Activated CD4-positive, CD25-positive, alpha-beta regulatory T cell (primary cell): ENCODE measurements at regions not wholly inside any gene's neighbourhood (a gene's known extent, or its start where the extent isn't known, plus 50 kb on each side); places are given as distances from the start of the nearest gene placed in this dataset.
"Not testable (repeated sequence)": the region's sequence is repeated elsewhere in the genome, so short reads cannot be mapped to it uniquely, and the experiment has no call there.

Experiments used
- DNase-seq, 4 experiments: peaks; one replicate each; lab custom pipeline; 2025; lab: John Stamatoyannopoulos, UW

GRCh38 chr7:121620206-121620605, 224.1 kb upstream of the FAM3C start:
- DNase-seq = no peak

GRCh38 chr7:121618182-121618581, 222.1 kb upstream of the FAM3C start:
- no peak for DNase-seq

GRCh38 chr7:121610243-121610642, 214.1 kb upstream of the FAM3C start:
- DNase-seq = no peak

GRCh38 chr7:121609208-121609607, 213.1 kb upstream of the FAM3C start:
- no peak for DNase-seq

GRCh38 chr7:121608785-121609184, 212.7 kb upstream of the FAM3C start:
- DNase-seq = no peak

GRCh38 chr7:121608183-121608582, 212.1 kb upstream of the FAM3C start:
- DNase-seq = not testable (repeated sequence)

- no peak for DNase-seq
These were observed 209.2 kb upstream of the FAM3C start for GRCh38 chr7:121605317-121605680.

GRCh38 chr7:121604627-121605316, 208.7 kb upstream of the FAM3C start:
- DNase-seq = no peak

- no peak for DNase-seq
These were observed 207.8 kb upstream of the FAM3C start for GRCh38 chr7:121603886-121604285.

GRCh38 chr7:121599887-121600286, 203.8 kb upstream of the FAM3C start:
- DNase-seq = no peak

- DNase-seq = no peak
These were observed 199.9 kb upstream of the FAM3C start for GRCh38 chr7:121595758-121596696.

GRCh38 chr7:121591926-121592325, 195.8 kb upstream of the FAM3C start:
- DNase-seq = no peak

GRCh38 chr7:121587435-121587834, 191.3 kb upstream of the FAM3C start:
- no peak for DNase-seq

- DNase-seq = no peak
These were observed 186.2 kb upstream of the FAM3C start for GRCh38 chr7:121582258-121582657.

- no peak for DNase-seq
These were observed 183.5 kb upstream of the FAM3C start for GRCh38 chr7:121579639-121580038.

- DNase-seq = no peak
These were observed 182.6 kb upstream of the FAM3C start for GRCh38 chr7:121578669-121579068.

- DNase-seq = no peak
These were observed 180.2 kb upstream of the FAM3C start for GRCh38 chr7:121576148-121576917.

GRCh38 chr7:121575194-121575765, 179.2 kb upstream of the FAM3C start:
- no peak for DNase-seq

- no peak for DNase-seq
These were observed 178.0 kb upstream of the FAM3C start for GRCh38 chr7:121574109-121574508.

- DNase-seq = no peak
These were observed 176.5 kb upstream of the FAM3C start for GRCh38 chr7:121572615-121573014.

GRCh38 chr7:121570365-121570764, 174.3 kb upstream of the FAM3C start:
- DNase-seq = no peak

- no peak for DNase-seq
These were observed 167.1 kb upstream of the FAM3C start for GRCh38 chr7:121563177-121563576.
